ENCODE measurements at regions not wholly inside any gene's neighbourhood (a gene's known extent, or its start where the extent isn't known, plus 50 kb on each side); places are given as distances from the start of the nearest gene placed in this dataset.

- no peak overlapping the region for H3K27ac ChIP-seq (ENCODE audit: poor library complexity, severe bottlenecking)
- ATAC-seq (ENCODE audit: low read depth) (no peak), DNase-seq (ENCODE audit: low spot score) (no peak)
- H3K27me3 ChIP-seq (ENCODE audit: insufficient read depth, poor library complexity, severe bottlenecking), result no peaks in the 10 kb centered on the region
- H3K4me3 ChIP-seq (ENCODE audit: severe bottlenecking), result no peak overlapping the region
- no peak for TF ChIP-seq CTCF (IDR thresholded peaks at IDR 0.05; ENCODE audit: poor library complexity, severe bottlenecking)
- no peaks in the 10 kb centered on the region for H3K9me3 ChIP-seq (ENCODE audit: severe bottlenecking)
- no peaks in the 10 kb centered on the region for H3K4me1 ChIP-seq (ENCODE audit: insufficient read depth, poor library complexity, severe bottlenecking)
- H3K36me3 ChIP-seq (ENCODE audit: low read depth), result no peaks in the 10 kb centered on the region
Observed at GRCh38 chr9:107694390-107694789, 204.8 kb upstream of the KLF4 start.

GRCh38 chr9:107693625-107694326 lies 204.2 kb upstream of the KLF4 start:
- Histone ChIP-seq H3K27ac (ENCODE audit: poor library complexity, severe bottlenecking) (no peak overlapping the region), H3K4me1 (ENCODE audit: insufficient read depth, poor library complexity, severe bottlenecking) (no peaks in the 10 kb centered on the region), H3K27me3 (ENCODE audit: insufficient read depth, poor library complexity, severe bottlenecking) (no peaks in the 10 kb centered on the region), H3K4me3 (ENCODE audit: severe bottlenecking) (no peak overlapping the region), H3K9me3 (ENCODE audit: severe bottlenecking) (no peaks in the 10 kb centered on the region), H3K36me3 (ENCODE audit: low read depth) (no peaks in the 10 kb centered on the region)
- DNase-seq (ENCODE audit: low spot score), result no peak
- no peak for ATAC-seq (ENCODE audit: low read depth)
- TF ChIP-seq CTCF (IDR thresholded peaks at IDR 0.05; ENCODE audit: poor library complexity, severe bottlenecking), result no peak

DNA sequence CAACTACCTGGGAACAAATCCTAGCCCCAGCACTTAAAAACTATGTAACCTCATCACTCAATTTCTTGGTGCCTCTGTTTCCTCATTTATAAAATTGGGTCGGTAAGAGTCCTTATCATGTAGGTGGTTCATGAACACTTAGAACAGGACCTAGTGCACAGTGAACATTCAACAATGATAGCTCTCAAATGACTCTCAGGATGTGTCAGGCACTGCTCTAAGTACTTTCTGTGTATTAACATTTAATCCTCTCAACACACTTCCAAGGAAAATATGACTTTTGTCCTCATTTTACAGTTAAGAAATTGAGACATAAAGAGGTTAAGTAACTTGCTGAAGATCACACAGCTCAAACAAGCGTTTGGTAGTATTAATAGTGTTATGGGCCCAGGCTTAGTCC lies 202.1 kb upstream of the KLF4 start:
- ATAC-seq (ENCODE audit: low read depth), result no peak
- Histone ChIP-seq H3K27me3 (ENCODE audit: insufficient read depth, poor library complexity, severe bottlenecking) (no peaks in the 10 kb centered on the region), H3K36me3 (ENCODE audit: low read depth) (no peaks in the 10 kb centered on the region), H3K4me1 (ENCODE audit: insufficient read depth, poor library complexity, severe bottlenecking) (no peaks in the 10 kb centered on the region), H3K4me3 (ENCODE audit: severe bottlenecking) (no peak overlapping the region), H3K27ac (ENCODE audit: poor library complexity, severe bottlenecking) (no peak overlapping the region), H3K9me3 (ENCODE audit: severe bottlenecking) (no peaks in the 10 kb centered on the region)
- DNase-seq (ENCODE audit: low spot score), result no peak
- no peak for TF ChIP-seq CTCF (IDR thresholded peaks at IDR 0.05; ENCODE audit: poor library complexity, severe bottlenecking)

GRCh38 chr9:107690021-107690420 lies 200.5 kb upstream of the KLF4 start:
- H3K4me1 ChIP-seq (ENCODE audit: insufficient read depth, poor library complexity, severe bottlenecking), result no peaks in the 10 kb centered on the region

More at GRCh38 chr9:107690021-107690420, 200.5 kb upstream of the KLF4 start:
- Histone ChIP-seq H3K27me3 (ENCODE audit: insufficient read depth, poor library complexity, severe bottlenecking) (no peaks in the 10 kb centered on the region), H3K27ac (ENCODE audit: poor library complexity, severe bottlenecking) (no peak overlapping the region), H3K36me3 (ENCODE audit: low read depth) (no peaks in the 10 kb centered on the region), H3K9me3 (ENCODE audit: severe bottlenecking) (no peaks in the 10 kb centered on the region), H3K4me3 (ENCODE audit: severe bottlenecking) (no peak overlapping the region)
- DNase-seq (ENCODE audit: low spot score), result no peak
- ATAC-seq (ENCODE audit: low read depth), result no peak
- no peak for TF ChIP-seq CTCF (IDR thresholded peaks at IDR 0.05; ENCODE audit: poor library complexity, severe bottlenecking)

Data from RWPE2 (cell line).